Fibroblast of lung (primary cell): ENCODE measurements at regions not wholly inside any gene's neighbourhood (a gene's known extent, or its start where the extent isn't known, plus 50 kb on each side); places are given as distances from the start of the nearest gene placed in this dataset.

ENCODE experiments used
- DNase-seq, 2 donors: peaks; one replicate each; pipeline versions ENCODE4 v3.0.0 to v3.0.0-alpha.2; 2010; ENCODE audit warnings: low read depth in 2 of 2
- H2AFZ ChIP-seq: 2 replicates; pipeline ENCODE4 v1.5.1; 2012; ENCODE audit warnings: low read length, control low read depth, inconsistent platforms
- H3K27ac ChIP-seq: 2 replicates; pipeline ENCODE4 v1.5.1; 2011; ENCODE audit warnings: low read length, control low read depth; ENCODE audit not compliant: insufficient read depth
- H3K27me3 ChIP-seq: 2 replicates; pipeline ENCODE4 v1.5.1; 2011; ENCODE audit warnings: mild to moderate bottlenecking, low read length; ENCODE audit not compliant: control insufficient read depth, insufficient read depth
- H3K36me3 ChIP-seq: 2 replicates; pipeline ENCODE4 v1.5.1; 2011; ENCODE audit warnings: low read length; ENCODE audit not compliant: control insufficient read depth, insufficient read depth
- H3K4me1 ChIP-seq: 2 replicates; pipeline ENCODE4 v1.5.1; 2011; ENCODE audit warnings: low read length; ENCODE audit not compliant: control insufficient read depth, insufficient read depth; ENCODE audit errors: extremely low read depth
- H3K4me2 ChIP-seq: 2 replicates; pipeline ENCODE4 v1.5.1; 2011; ENCODE audit warnings: low read length, control low read depth; ENCODE audit not compliant: insufficient read depth; ENCODE audit errors: extremely low read depth
- H3K4me3 ChIP-seq, 4 experiments: fragments of 200-600 bp in 1 of 4; sonication (generic) in 1 of 4; replicated peaks in 1 of 4; 2 replicates each; pipeline ENCODE4 v1.5.1; 2011 to 2016; ENCODE audit warnings: low read length in 4 of 4, low read depth in 3 of 4, mild to moderate bottlenecking in 3 of 4, control low read depth in 2 of 4, inconsistent platforms in 1 of 4, mixed read lengths in 1 of 4; ENCODE audit not compliant: insufficient read depth in 1 of 4; ENCODE audit errors: control extremely low read depth in 1 of 4
- H3K79me2 ChIP-seq: 2 replicates; pipeline ENCODE4 v1.5.1; 2012; ENCODE audit warnings: mild to moderate bottlenecking, low read length, inconsistent platforms; ENCODE audit not compliant: control insufficient read depth, insufficient read depth
- H3K9ac ChIP-seq: 2 replicates; pipeline ENCODE4 v1.5.1; 2011; ENCODE audit warnings: mild to moderate bottlenecking, low read length, control low read depth; ENCODE audit not compliant: insufficient read depth
- H3K9me3 ChIP-seq: 2 replicates; pipeline ENCODE4 v1.5.1; 2012; ENCODE audit warnings: low read depth, low read length; ENCODE audit not compliant: control insufficient read depth, insufficient read depth
- H4K20me1 ChIP-seq: 2 replicates; pipeline ENCODE4 v1.5.1; 2011; ENCODE audit warnings: low read length; ENCODE audit not compliant: control insufficient read depth, insufficient read depth; ENCODE audit errors: extremely low read depth
- EZH2 ChIP-seq: IDR thresholded peaks from 2 replicates; pipeline ENCODE4 v1.5.1; 2012; ENCODE audit warnings: low read length, control low read depth, mild to moderate bottlenecking; ENCODE audit errors: missing control alignments
- TF ChIP-seq, protein P1 (sequence below), 2 donors: IDR thresholded peaks in 1 of 2; conservative IDR thresholded peaks in 1 of 2; 1 replicate in 1 of 2; 2 replicates in 1 of 2; pipeline ENCODE4 v1.5.1; 2011 to 2012; ENCODE audit warnings: low read length in 2 of 2, control low read depth in 1 of 2, inconsistent platforms in 1 of 2, low read depth in 1 of 2, mild to moderate bottlenecking in 1 of 2

DNA sequence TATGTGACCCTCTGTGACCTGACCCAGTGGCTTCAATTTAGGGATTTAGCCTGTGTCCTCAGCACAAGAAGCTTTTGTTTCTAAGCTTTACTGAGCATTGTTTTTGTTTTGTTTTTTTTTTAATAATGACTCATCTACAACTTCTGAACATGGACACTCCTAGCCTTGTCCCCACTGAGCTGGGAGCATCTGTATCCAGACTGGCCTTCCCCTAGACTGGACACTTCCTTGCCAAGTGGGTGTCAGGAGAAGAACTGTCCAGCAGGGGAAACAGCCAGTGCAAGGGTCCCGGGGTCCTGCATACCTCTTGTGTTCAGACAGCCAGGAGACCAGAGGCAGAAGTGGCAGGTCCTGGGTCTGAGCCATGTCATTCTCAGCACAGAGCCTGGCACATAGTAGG, 108.6 kb downstream of the TMEM130 start:
- H3K27me3 ChIP-seq: no peaks in the 10 kb centered on the region
- no peak overlapping the region for H3K4me3 ChIP-seq
- no peak for DNase-seq
- H2AFZ ChIP-seq: no peak overlapping the region
- no peaks in the 10 kb centered on the region for H3K79me2 ChIP-seq
- H3K9ac ChIP-seq: no peak overlapping the region
- no peaks in the 10 kb centered on the region for H3K36me3 ChIP-seq
- no peak overlapping the region for H3K4me2 ChIP-seq
- H3K9me3 ChIP-seq: no peaks in the 10 kb centered on the region
- H4K20me1 ChIP-seq: no peaks in the 10 kb centered on the region
- TF ChIP-seq, protein P1, sequence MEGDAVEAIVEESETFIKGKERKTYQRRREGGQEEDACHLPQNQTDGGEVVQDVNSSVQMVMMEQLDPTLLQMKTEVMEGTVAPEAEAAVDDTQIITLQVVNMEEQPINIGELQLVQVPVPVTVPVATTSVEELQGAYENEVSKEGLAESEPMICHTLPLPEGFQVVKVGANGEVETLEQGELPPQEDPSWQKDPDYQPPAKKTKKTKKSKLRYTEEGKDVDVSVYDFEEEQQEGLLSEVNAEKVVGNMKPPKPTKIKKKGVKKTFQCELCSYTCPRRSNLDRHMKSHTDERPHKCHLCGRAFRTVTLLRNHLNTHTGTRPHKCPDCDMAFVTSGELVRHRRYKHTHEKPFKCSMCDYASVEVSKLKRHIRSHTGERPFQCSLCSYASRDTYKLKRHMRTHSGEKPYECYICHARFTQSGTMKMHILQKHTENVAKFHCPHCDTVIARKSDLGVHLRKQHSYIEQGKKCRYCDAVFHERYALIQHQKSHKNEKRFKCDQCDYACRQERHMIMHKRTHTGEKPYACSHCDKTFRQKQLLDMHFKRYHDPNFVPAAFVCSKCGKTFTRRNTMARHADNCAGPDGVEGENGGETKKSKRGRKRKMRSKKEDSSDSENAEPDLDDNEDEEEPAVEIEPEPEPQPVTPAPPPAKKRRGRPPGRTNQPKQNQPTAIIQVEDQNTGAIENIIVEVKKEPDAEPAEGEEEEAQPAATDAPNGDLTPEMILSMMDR (conservative IDR thresholded peaks at IDR 0.05 in 1 of 2, IDR thresholded peaks at IDR 0.05 in 1 of 2; ENCODE audit: low read depth in 1 of 2, low read length in 2 of 2): no peak
- TF ChIP-seq EZH2: no peak
- no peaks in the 10 kb centered on the region for H3K4me1 ChIP-seq
- no peak overlapping the region for H3K27ac ChIP-seq

DNA sequence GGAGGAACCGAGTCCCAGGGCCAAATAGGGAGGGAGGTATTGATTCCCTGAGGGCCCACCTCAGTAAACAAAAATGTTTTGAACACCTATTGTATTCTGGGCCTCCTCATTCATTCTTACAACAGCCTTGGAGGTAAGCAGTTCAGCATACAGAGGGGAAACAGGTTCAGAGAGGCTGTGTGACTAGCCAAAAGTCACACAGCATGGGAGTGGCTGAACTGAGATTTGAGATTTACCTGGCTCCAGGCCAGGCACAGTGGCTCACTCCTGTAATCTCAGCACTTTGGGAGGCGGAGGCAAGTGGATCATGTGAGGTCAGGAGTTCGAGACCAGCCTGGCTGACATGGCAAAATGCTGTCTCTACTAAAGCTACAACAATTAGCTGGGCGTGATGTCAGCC, 107.2 kb downstream of the TMEM130 start:
- TF ChIP-seq, protein P1 (conservative IDR thresholded peaks at IDR 0.05 in 1 of 2, IDR thresholded peaks at IDR 0.05 in 1 of 2; ENCODE audit: low read depth in 1 of 2, low read length in 2 of 2): no peak
- TF ChIP-seq EZH2: no peak
- Histone ChIP-seq H2AFZ (no peak overlapping the region), H3K9me3 (no peaks in the 10 kb centered on the region), H4K20me1 (no peaks in the 10 kb centered on the region), H3K79me2 (no peaks in the 10 kb centered on the region), H3K36me3 (no peaks in the 10 kb centered on the region), H3K27ac (no peak overlapping the region), H3K4me1 (no peaks in the 10 kb centered on the region), H3K9ac (no peak overlapping the region), H3K4me3 (no peak overlapping the region), H3K27me3 (no peaks in the 10 kb centered on the region), H3K4me2 (no peak overlapping the region)
- no peak for DNase-seq

DNA sequence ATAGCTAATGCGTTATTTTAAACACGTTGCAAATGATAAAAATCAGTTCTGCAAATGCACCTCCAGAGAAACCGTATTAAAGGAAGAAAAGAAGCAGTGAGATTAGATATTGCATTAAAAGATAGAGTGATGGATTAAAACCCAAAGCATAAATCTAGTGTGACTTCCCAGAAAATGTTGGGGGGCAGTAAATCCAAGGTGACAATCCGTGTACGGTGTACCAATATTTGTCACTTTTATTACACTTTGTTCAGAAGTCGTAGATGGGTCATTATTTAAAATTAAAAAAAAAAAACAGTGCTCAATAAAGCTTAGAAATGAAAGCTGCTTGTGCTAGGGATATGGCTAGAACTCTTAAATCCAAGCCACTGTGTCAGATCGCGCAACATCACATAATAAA, 106.4 kb downstream of the TMEM130 start:
- H3K36me3 ChIP-seq: no peaks in the 10 kb centered on the region
- H4K20me1 ChIP-seq: no peaks in the 10 kb centered on the region
- no peak overlapping the region for H2AFZ ChIP-seq
- no peaks in the 10 kb centered on the region for H3K4me1 ChIP-seq
- H3K9ac ChIP-seq: no peak overlapping the region
- H3K4me2 ChIP-seq: no peak overlapping the region
- H3K79me2 ChIP-seq: no peaks in the 10 kb centered on the region
- H3K9me3 ChIP-seq: no peaks in the 10 kb centered on the region
- H3K27ac ChIP-seq: no peak overlapping the region
- no peaks in the 10 kb centered on the region for H3K27me3 ChIP-seq
- DNase-seq: no peak
- no peak overlapping the region for H3K4me3 ChIP-seq
- TF ChIP-seq, protein P1 (conservative IDR thresholded peaks at IDR 0.05 in 1 of 2, IDR thresholded peaks at IDR 0.05 in 1 of 2; ENCODE audit: low read depth in 1 of 2, low read length in 2 of 2): no peak
- TF ChIP-seq EZH2: no peak
